Activated T-cell treated with anti-CD3 and anti-CD28 coated beads, Interleukin-2, amount 50 U/mL, for 24 hours (primary cell): ENCODE measurements at regions not wholly inside any gene's neighbourhood (a gene's known extent, or its start where the extent isn't known, plus 50 kb on each side); places are given as distances from the start of the nearest gene placed in this dataset.
"Not testable (repeated sequence)": the region's sequence is repeated elsewhere in the genome, so short reads cannot be mapped to it uniquely, and the experiment has no call there.

Source experiments
- DNase-seq: peaks from one replicate; pipeline ENCODE4 v3.0.0-alpha.2; 2020
- H3K27ac Mint-ChIP-seq: 2 replicates; pipeline ENCODE4 v1.8.0; 2020; ENCODE audit warnings: mild to moderate bottlenecking, mixed read lengths
- H3K27me3 Mint-ChIP-seq: 2 replicates; pipeline ENCODE4 v1.8.0; 2020; ENCODE audit warnings: mixed read lengths
- H3K36me3 Mint-ChIP-seq: 2 replicates; pipeline ENCODE4 v1.8.0; 2020; ENCODE audit warnings: low read depth, mixed read lengths
- H3K4me1 Mint-ChIP-seq: 2 replicates; pipeline ENCODE4 v1.8.0; 2020; ENCODE audit warnings: low read depth, mixed read lengths
- H3K4me3 Mint-ChIP-seq: 2 replicates; pipeline ENCODE4 v1.8.0; 2020; ENCODE audit warnings: mild to moderate bottlenecking, moderate library complexity, mixed read lengths
- H3K9me3 Mint-ChIP-seq: 2 replicates; pipeline ENCODE4 v1.8.0; 2020; ENCODE audit warnings: mixed read lengths

GRCh38 chr3:94331831-94332230, 269.0 kb downstream of the NSUN3 start:
- H3K27ac Mint-ChIP-seq = no peak overlapping the region
- no peaks in the 10 kb centered on the region for H3K4me1 Mint-ChIP-seq
- DNase-seq = no peak
- no peak overlapping the region for H3K4me3 Mint-ChIP-seq
- H3K9me3 Mint-ChIP-seq = no peaks in the 10 kb centered on the region
- H3K27me3 Mint-ChIP-seq = no peaks in the 10 kb centered on the region
- H3K36me3 Mint-ChIP-seq = no peaks in the 10 kb centered on the region

GRCh38 chr3:94336046-94336753, 273.3 kb downstream of the NSUN3 start:
- Mint-ChIP-seq H3K4me1 (no peaks in the 10 kb centered on the region), H3K27ac (no peak overlapping the region), H3K27me3 (no peaks in the 10 kb centered on the region), H3K36me3 (no peaks in the 10 kb centered on the region), H3K9me3 (no peaks in the 10 kb centered on the region), H3K4me3 (no peak overlapping the region)
- no peak for DNase-seq

GRCh38 chr3:94345101-94345500, 282.2 kb downstream of the NSUN3 start:
- no peaks in the 10 kb centered on the region for H3K27me3 Mint-ChIP-seq
- no peak overlapping the region for H3K4me3 Mint-ChIP-seq
- peaks cover 7% of the 10 kb centered on the region for H3K9me3 Mint-ChIP-seq
- no peak overlapping the region for H3K27ac Mint-ChIP-seq
- no peak for DNase-seq
- no peaks in the 10 kb centered on the region for H3K36me3 Mint-ChIP-seq
- no peaks in the 10 kb centered on the region for H3K4me1 Mint-ChIP-seq

- no peak for DNase-seq
- H3K27ac Mint-ChIP-seq = no peak overlapping the region
- peaks cover 6% of the 10 kb centered on the region for H3K9me3 Mint-ChIP-seq
- no peak overlapping the region for H3K4me3 Mint-ChIP-seq
- no peaks in the 10 kb centered on the region for H3K36me3 Mint-ChIP-seq
- no peaks in the 10 kb centered on the region for H3K27me3 Mint-ChIP-seq
- no peaks in the 10 kb centered on the region for H3K4me1 Mint-ChIP-seq
Observed at GRCh38 chr3:94349310-94349878, 286.5 kb downstream of the NSUN3 start.

GRCh38 chr3:94356581-94356980, 293.7 kb downstream of the NSUN3 start:
- Mint-ChIP-seq H3K27ac (no peak overlapping the region), H3K9me3 (peaks cover 5% of the 10 kb centered on the region), H3K4me1 (no peaks in the 10 kb centered on the region), H3K36me3 (no peaks in the 10 kb centered on the region), H3K27me3 (no peaks in the 10 kb centered on the region), H3K4me3 (no peak overlapping the region)
- no peak for DNase-seq

- H3K4me1 Mint-ChIP-seq = no peaks in the 10 kb centered on the region
- no peaks in the 10 kb centered on the region for H3K27me3 Mint-ChIP-seq
- H3K36me3 Mint-ChIP-seq = no peaks in the 10 kb centered on the region
- no peak for DNase-seq
- no peak overlapping the region for H3K27ac Mint-ChIP-seq
- H3K4me3 Mint-ChIP-seq = no peak overlapping the region
- H3K9me3 Mint-ChIP-seq = peaks cover 5% of the 10 kb centered on the region
Observed at GRCh38 chr3:94359996-94360395, 297.1 kb downstream of the NSUN3 start.

- Mint-ChIP-seq H3K4me1 (no peaks in the 10 kb centered on the region), H3K9me3 (peaks cover 8% of the 10 kb centered on the region), H3K27ac (no peak overlapping the region), H3K27me3 (no peaks in the 10 kb centered on the region), H3K36me3 (no peaks in the 10 kb centered on the region), H3K4me3 (no peak overlapping the region)
- no peak for DNase-seq
Observed at GRCh38 chr3:94360987-94361386, 298.1 kb downstream of the NSUN3 start.

GRCh38 chr3:94362393-94362792, 299.5 kb downstream of the NSUN3 start:
- Mint-ChIP-seq H3K36me3 (no peaks in the 10 kb centered on the region), H3K27ac (no peak overlapping the region), H3K27me3 (no peaks in the 10 kb centered on the region), H3K4me3 (no peak overlapping the region), H3K4me1 (no peaks in the 10 kb centered on the region), H3K9me3 (peaks cover 8% of the 10 kb centered on the region)
- no peak for DNase-seq

GRCh38 chr3:94365006-94365405, 302.1 kb downstream of the NSUN3 start:
- H3K9me3 Mint-ChIP-seq = peaks cover 7% of the 10 kb centered on the region
- no peak for DNase-seq
- H3K4me3 Mint-ChIP-seq = no peak overlapping the region
- H3K27me3 Mint-ChIP-seq = no peaks in the 10 kb centered on the region
- H3K36me3 Mint-ChIP-seq = no peaks in the 10 kb centered on the region
- H3K4me1 Mint-ChIP-seq = no peaks in the 10 kb centered on the region
- H3K27ac Mint-ChIP-seq = no peak overlapping the region

GRCh38 chr3:94372026-94372425, 309.2 kb downstream of the NSUN3 start:
- Mint-ChIP-seq H3K27ac (no peak overlapping the region), H3K27me3 (no peaks in the 10 kb centered on the region), H3K9me3 (peaks cover 10% of the 10 kb centered on the region), H3K4me3 (no peak overlapping the region), H3K36me3 (no peaks in the 10 kb centered on the region), H3K4me1 (no peaks in the 10 kb centered on the region)
- no peak for DNase-seq

- H3K4me1 Mint-ChIP-seq = no peaks in the 10 kb centered on the region
- no peaks in the 10 kb centered on the region for H3K36me3 Mint-ChIP-seq
- DNase-seq = no peak
- no peaks in the 10 kb centered on the region for H3K27me3 Mint-ChIP-seq
- peaks cover 12% of the 10 kb centered on the region for H3K9me3 Mint-ChIP-seq
- no peak overlapping the region for H3K27ac Mint-ChIP-seq
- no peak overlapping the region for H3K4me3 Mint-ChIP-seq
Observed at GRCh38 chr3:94373456-94373855, 310.6 kb downstream of the NSUN3 start.

- H3K27me3 Mint-ChIP-seq = no peaks in the 10 kb centered on the region
- H3K27ac Mint-ChIP-seq = no peak overlapping the region
- H3K4me3 Mint-ChIP-seq = no peak overlapping the region
- no peaks in the 10 kb centered on the region for H3K36me3 Mint-ChIP-seq
- H3K9me3 Mint-ChIP-seq = peaks cover 9% of the 10 kb centered on the region
- no peaks in the 10 kb centered on the region for H3K4me1 Mint-ChIP-seq
- no peak for DNase-seq
Observed at GRCh38 chr3:94374439-94375161, 311.7 kb downstream of the NSUN3 start.

GRCh38 chr3:94377123-94377696, 314.3 kb downstream of the NSUN3 start:
- not testable (repeated sequence) for H3K9me3 Mint-ChIP-seq, H3K27me3 Mint-ChIP-seq, H3K4me1 Mint-ChIP-seq, H3K27ac Mint-ChIP-seq, DNase-seq, H3K4me3 Mint-ChIP-seq, H3K36me3 Mint-ChIP-seq

- not testable (repeated sequence) for H3K27ac Mint-ChIP-seq, DNase-seq, H3K4me3 Mint-ChIP-seq, H3K4me1 Mint-ChIP-seq, H3K27me3 Mint-ChIP-seq, H3K36me3 Mint-ChIP-seq, H3K9me3 Mint-ChIP-seq
Observed at GRCh38 chr3:94377863-94378262, 315.0 kb downstream of the NSUN3 start.

GRCh38 chr3:94378322-94378721, 315.5 kb downstream of the NSUN3 start:
- no peak overlapping the region for H3K27ac Mint-ChIP-seq
- no peaks in the 10 kb centered on the region for H3K36me3 Mint-ChIP-seq
- DNase-seq = no peak
- no peak overlapping the region for H3K4me3 Mint-ChIP-seq
- no peaks in the 10 kb centered on the region for H3K27me3 Mint-ChIP-seq
- H3K9me3 Mint-ChIP-seq = peaks cover 4% of the 10 kb centered on the region
- no peaks in the 10 kb centered on the region for H3K4me1 Mint-ChIP-seq
